GM12878 (cell line): ENCODE measurements at regions not wholly inside any gene's neighbourhood (a gene's known extent, or its start where the extent isn't known, plus 50 kb on each side); places are given as distances from the start of the nearest gene placed in this dataset.
A peak's percentile ranks its signal among the peaks of the same experiment; 100 is the strongest.

ENCODE experiments used
- ATAC-seq: fragments of 200-7000 bp; cut with Tn5 transposase; 3 replicates; pipeline ENCODE4 v1.9.1; 2020; ENCODE audit warnings: mild to moderate bottlenecking, moderate library complexity
- BruUV-seq: library from RNA; stranded (reverse); fragments of 400-500 nt; replicated peaks from 2 replicates; lab custom pipeline; 2021; lab: Mats Ljungman, UMichigan
- CTCF ChIA-PET: fragments of 300-600 bp; sonication (Branson Sonifier 250); formaldehyde crosslinking; extraction: SDS; loops from one replicate; lab custom pipeline; 2021; ENCODE audit warnings: inconsistent platforms; lab: Yijun Ruan, JAX
- POLR2A ChIA-PET: fragments of 350-600 bp; formaldehyde crosslinking; extraction: SDS; loops from one replicate; lab custom pipeline; 2021; ENCODE audit warnings: inconsistent platforms; lab: Charles Lee
- RAD21 ChIA-PET: fragments of 300-600 bp; sonication (Branson Sonifier 250); formaldehyde crosslinking; loops from one replicate; lab custom pipeline; 2023; ENCODE audit warnings: antibody characterized with exemption; ENCODE audit not compliant: unreplicated experiment; lab: Charles Lee
- SMC1A ChIA-PET: fragments of 300-600 bp; sonication (Branson Sonifier 250); formaldehyde crosslinking; loops from one replicate; lab custom pipeline; 2023; ENCODE audit not compliant: unreplicated experiment, uncharacterized antibody; lab: Charles Lee
- DNase-seq: peaks from one replicate; pipeline ENCODE4 v3.0.0-alpha.2; 2011; ENCODE audit warnings: low read depth, low spot score
- FAIRE-seq: peaks from 3 replicates; lab custom pipeline; 2011; peaks lifted over from hg19 to GRCh38; lab: Jason Lieb, UNC
- H2AFZ ChIP-seq: 2 replicates; pipeline ENCODE4 v1.6.0; 2011; ENCODE audit warnings: low read depth, low read length, control low read depth; ENCODE audit not compliant: control insufficient read depth
- H3K27ac ChIP-seq: 2 replicates; pipeline ENCODE4 v1.5.1; 2011; ENCODE audit warnings: control low read depth; ENCODE audit not compliant: control insufficient read depth, insufficient read depth
- H3K27me3 ChIP-seq, 2 experiments: replicated peaks in 1 of 2; 2 replicates each; pipeline versions ENCODE4 v1.6.0 to v1.6.1; 2011; ENCODE audit warnings: low read length in 1 of 2; ENCODE audit not compliant: control insufficient read depth in 2 of 2, insufficient read depth in 2 of 2
- H3K36me3 ChIP-seq, 2 experiments: 2 replicates each; pipeline ENCODE4 v1.5.1; 2011; ENCODE audit warnings: low read length in 1 of 2; ENCODE audit not compliant: control insufficient read depth in 2 of 2, insufficient read depth in 2 of 2
- H3K4me1 ChIP-seq: 2 replicates; pipeline ENCODE4 v1.6.1; 2011; ENCODE audit warnings: mild to moderate bottlenecking, low read length, moderate library complexity, mixed read lengths; ENCODE audit not compliant: control insufficient read depth, insufficient read depth
- H3K4me2 ChIP-seq: 2 replicates; pipeline ENCODE4 v1.6.0; 2011; ENCODE audit warnings: control low read depth; ENCODE audit not compliant: control insufficient read depth, insufficient read depth
- H3K4me3 ChIP-seq: fragments of 200-600 bp; sonication (generic); 2 replicates; pipeline ENCODE4 v1.5.1; 2016
- H3K79me2 ChIP-seq: 2 replicates; pipeline ENCODE4 v1.6.0; 2011; ENCODE audit warnings: low read length; ENCODE audit not compliant: control insufficient read depth, insufficient read depth
- H3K9ac ChIP-seq: 2 replicates; pipeline ENCODE4 v1.8.0; 2011; ENCODE audit warnings: low read length, control low read depth, mixed read lengths; ENCODE audit not compliant: control insufficient read depth, insufficient read depth
- H3K9me3 ChIP-seq: replicated peaks from 3 replicates; pipeline ENCODE4 v1.5.1; 2011; ENCODE audit warnings: mild to moderate bottlenecking, low read length; ENCODE audit not compliant: control insufficient read depth, insufficient read depth
- H4K20me1 ChIP-seq: 2 replicates; pipeline ENCODE4 v1.6.0; 2011; ENCODE audit not compliant: control insufficient read depth, insufficient read depth
- IKZF1 ChIP-seq: fragments of 450-650 bp; conservative IDR thresholded peaks from 2 replicates; pipeline ENCODE4 v1.6.1; 2017; ENCODE audit warnings: antibody characterized with exemption, mild to moderate bottlenecking
- RAD21 ChIP-seq: IDR thresholded peaks from 2 replicates; pipeline ENCODE4 v1.6.1; 2011; ENCODE audit warnings: mild to moderate bottlenecking, low read depth, low read length, moderate library complexity; ENCODE audit not compliant: insufficient read depth
- SMC3 ChIP-seq: IDR thresholded peaks from 2 replicates; pipeline ENCODE4 v1.6.1; 2011; ENCODE audit warnings: low read length, improper control_type of control experiment, borderline replicate concordance
- WGBS: methylation state at CpG from one replicate; pipeline ENCODE4 v1.1.6; 2016; ENCODE audit warnings: low lambda C conversion rate; ENCODE audit not compliant: insufficient replicate concordance, insufficient coverage; ENCODE audit errors: missing lambda C conversion rate; 5-methylcytosine and 5-hydroxymethylcytosine counted together
- in situ Hi-C: fragments of 300-500 bp; cut with MboI; formaldehyde crosslinking; loops from 9 replicates; pipeline ENCODE4 v1.14.3; 2018; ENCODE audit warnings: mixed read lengths
- intact Hi-C: fragments of 100-400 bp; cut with micrococcal nuclease; formaldehyde crosslinking; loops from one replicate; pipeline ENCODE4 v1.14.2; 2022; ENCODE audit not compliant: unreplicated experiment
- TF ChIP-seq, protein P1 (sequence below), 3 experiments: IDR thresholded peaks in 2 of 3; conservative IDR thresholded peaks in 1 of 3; 2 replicates each; pipeline ENCODE4 v1.5.1; 2011; ENCODE audit warnings: low read depth in 3 of 3, low read length in 3 of 3, mild to moderate bottlenecking in 3 of 3, control low read depth in 2 of 3, moderate library complexity in 2 of 3, inconsistent platforms in 1 of 3, mixed read lengths in 1 of 3; ENCODE audit not compliant: control insufficient read depth in 2 of 3, insufficient read depth in 1 of 3; ENCODE audit errors: extremely low read depth in 1 of 3

DNA sequence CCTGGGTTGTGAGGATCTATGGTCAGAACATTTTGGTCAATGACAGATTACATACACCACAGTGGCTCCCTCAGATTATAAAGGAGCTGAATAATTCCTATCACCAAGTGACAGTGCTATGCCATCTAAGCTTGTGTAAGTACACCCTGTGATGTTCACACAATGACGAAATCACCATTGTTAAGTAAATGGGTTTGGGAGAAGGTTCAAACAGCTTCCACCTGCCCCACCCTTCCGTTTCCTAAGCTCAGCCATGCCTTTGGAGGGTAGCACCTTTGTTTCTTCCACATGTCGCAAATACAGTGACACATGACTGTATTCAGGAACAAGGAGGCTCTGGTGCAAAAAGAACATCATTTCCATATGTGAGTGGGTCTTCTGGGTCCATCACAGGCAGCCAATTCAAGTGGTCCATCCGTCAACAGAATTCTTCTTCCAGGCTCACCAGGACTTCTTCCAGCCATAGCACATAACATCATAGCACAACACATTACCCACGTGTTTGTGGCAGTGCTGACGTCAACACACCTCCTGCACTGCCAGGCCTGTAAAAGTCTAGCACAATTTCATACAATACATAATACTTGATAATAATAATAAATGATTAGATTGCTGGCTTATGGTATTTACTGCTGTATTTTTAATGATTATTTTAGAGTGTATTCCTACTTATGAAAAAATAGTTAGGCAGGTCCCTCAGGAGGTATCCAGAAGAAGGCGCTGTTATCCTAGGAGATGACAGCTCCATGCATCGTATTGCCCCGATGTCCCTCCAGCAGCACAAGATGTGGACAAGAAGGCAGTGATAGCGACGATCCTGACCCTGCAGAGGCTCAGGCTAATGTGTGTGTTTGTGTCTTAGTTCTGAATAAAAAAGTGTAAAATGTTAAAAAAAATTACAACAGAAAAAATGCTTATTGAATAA is 264.8 kb downstream of the ANAPC1 start:
- CTCF ChIA-PET: interaction anchor here (2.0 kb wide), 1 partner anchor 79 kb away, joined by 6 read pairs; no protein-coding TSS in a partner anchor
- TF ChIP-seq, protein P1, sequence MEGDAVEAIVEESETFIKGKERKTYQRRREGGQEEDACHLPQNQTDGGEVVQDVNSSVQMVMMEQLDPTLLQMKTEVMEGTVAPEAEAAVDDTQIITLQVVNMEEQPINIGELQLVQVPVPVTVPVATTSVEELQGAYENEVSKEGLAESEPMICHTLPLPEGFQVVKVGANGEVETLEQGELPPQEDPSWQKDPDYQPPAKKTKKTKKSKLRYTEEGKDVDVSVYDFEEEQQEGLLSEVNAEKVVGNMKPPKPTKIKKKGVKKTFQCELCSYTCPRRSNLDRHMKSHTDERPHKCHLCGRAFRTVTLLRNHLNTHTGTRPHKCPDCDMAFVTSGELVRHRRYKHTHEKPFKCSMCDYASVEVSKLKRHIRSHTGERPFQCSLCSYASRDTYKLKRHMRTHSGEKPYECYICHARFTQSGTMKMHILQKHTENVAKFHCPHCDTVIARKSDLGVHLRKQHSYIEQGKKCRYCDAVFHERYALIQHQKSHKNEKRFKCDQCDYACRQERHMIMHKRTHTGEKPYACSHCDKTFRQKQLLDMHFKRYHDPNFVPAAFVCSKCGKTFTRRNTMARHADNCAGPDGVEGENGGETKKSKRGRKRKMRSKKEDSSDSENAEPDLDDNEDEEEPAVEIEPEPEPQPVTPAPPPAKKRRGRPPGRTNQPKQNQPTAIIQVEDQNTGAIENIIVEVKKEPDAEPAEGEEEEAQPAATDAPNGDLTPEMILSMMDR (IDR thresholded peaks at IDR 0.05 in 2 of 3, conservative IDR thresholded peaks at IDR 0.05 in 1 of 3; ENCODE audit: control insufficient read depth in 2 of 3, extremely low read depth in 1 of 3, insufficient read depth in 1 of 3, low read depth in 3 of 3, low read length in 3 of 3): peak in 1 of 3 experiments; percentile 16; a peak in 1 of 6 replicates
- TF ChIP-seq IKZF1: no peak
- peak; percentile 49 for TF ChIP-seq RAD21
- TF ChIP-seq SMC3: peak; percentile 4; the same call in 1 of the 2 replicates
- ATAC-seq: no peak

More for the DNA sequence above, 264.8 kb downstream of the ANAPC1 start:
- H3K79me2 ChIP-seq: no peaks in the 10 kb centered on the region
- no peak for FAIRE-seq
- RAD21 ChIA-PET: interaction anchor here (1.2 kb wide), 1 partner anchor 81 kb away, joined by 3 read pairs; no protein-coding TSS in a partner anchor
- BruUV-seq: no TSS peak
- DNase-seq: no peak
- H3K9ac ChIP-seq: no peak overlapping the region
- no peaks in the 10 kb centered on the region for H3K4me1 ChIP-seq
- SMC1A ChIA-PET: interaction anchor here (0.7 to 0.9 kb wide), 2 partner anchors 22 to 81 kb away, joined by 3 to 4 read pairs; no protein-coding TSS in a partner anchor
- no peak overlapping the region for H2AFZ ChIP-seq
- H4K20me1 ChIP-seq: no peaks in the 10 kb centered on the region
- peaks cover 0 to 2% of the 10 kb centered on the region in 2 experiments; a peak in 1 of 4 replicates for H3K27me3 ChIP-seq
- no peak overlapping the region for H3K27ac ChIP-seq
- 39% methylated on average over 11 of the region's 11 CpGs for WGBS
- intact Hi-C loops (no loop called here), in situ Hi-C loops (no loop called here)
- no peak overlapping the region for H3K4me3 ChIP-seq
- H3K36me3 ChIP-seq: no peaks in the 10 kb centered on the region
- H3K9me3 ChIP-seq: no peaks in the 10 kb centered on the region
- no peak overlapping the region for H3K4me2 ChIP-seq
- POLR2A ChIA-PET: no interaction called here
